Stimulated activated naive CD8-positive, alpha-beta T cell treated with anti-CD3 and anti-CD28 coated beads, Interleukin-15, Interleukin-2, amounts not matched to agents 100 U/mL and 50 U/mL, for 24 hours (primary cell): ENCODE measurements at regions not wholly inside any gene's neighbourhood (a gene's known extent, or its start where the extent isn't known, plus 50 kb on each side); places are given as distances from the start of the nearest gene placed in this dataset.
"Not testable (repeated sequence)": the region's sequence is repeated elsewhere in the genome, so short reads cannot be mapped to it uniquely, and the experiment has no call there.

ENCODE experiments used
- ATAC-seq: fragments of 150-1000 bp; cut with Tn5 transposase; one replicate; pipeline ENCODE4 v1.10.0; 2021
- DNase-seq: peaks from one replicate; pipeline ENCODE4 v3.0.0; 2021

DNA sequence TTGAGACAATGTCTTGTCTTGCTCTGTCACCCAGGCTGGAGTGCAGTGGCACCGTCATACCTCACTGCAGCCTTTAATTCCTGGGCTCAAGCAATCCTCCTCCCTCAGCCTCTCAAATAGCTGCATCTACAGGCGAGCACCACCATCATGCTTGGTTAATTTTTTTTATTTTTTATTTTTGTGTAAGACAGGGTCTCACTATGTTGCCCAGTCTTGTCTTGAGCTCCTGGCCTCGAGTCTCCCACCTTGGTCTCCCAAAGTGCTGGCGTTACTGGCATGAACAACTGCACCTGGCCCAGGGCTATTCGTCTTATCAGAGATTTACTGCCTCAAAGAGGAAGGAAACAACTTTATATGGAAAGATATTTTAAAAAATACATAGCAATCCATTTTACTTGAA is 102.8 kb upstream of the NUPR2 start:
- DNase-seq, result no peak
- ATAC-seq, result no peak

DNA sequence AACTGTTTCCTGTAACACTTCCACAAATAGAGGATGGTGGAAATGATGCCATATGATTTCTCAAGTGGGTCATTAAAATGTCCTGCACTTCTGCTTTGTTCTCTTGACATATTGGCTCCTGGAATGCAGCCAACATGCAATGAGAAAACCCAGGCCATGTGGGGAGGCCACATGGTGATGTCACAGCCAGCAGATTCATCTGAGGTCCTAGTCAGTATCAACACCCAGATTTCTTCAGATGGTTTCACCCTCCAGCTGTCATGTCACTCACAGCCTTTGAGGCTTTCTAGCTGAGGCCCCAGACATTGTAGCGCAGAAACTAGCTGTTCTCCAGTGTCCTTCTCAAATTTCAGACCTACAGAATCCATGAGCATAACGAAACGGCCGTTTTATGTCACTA is 102.3 kb upstream of the NUPR2 start:
- DNase-seq (no peak), ATAC-seq (no peak)

- DNase-seq (no peak), ATAC-seq (no peak)
These were observed 97.4 kb upstream of the NUPR2 start for GRCh38 chr7:56213574-56213973.

- DNase-seq, result no peak
- ATAC-seq, result no peak
These were observed 90.2 kb upstream of the NUPR2 start for GRCh38 chr7:56206420-56206819.

DNA sequence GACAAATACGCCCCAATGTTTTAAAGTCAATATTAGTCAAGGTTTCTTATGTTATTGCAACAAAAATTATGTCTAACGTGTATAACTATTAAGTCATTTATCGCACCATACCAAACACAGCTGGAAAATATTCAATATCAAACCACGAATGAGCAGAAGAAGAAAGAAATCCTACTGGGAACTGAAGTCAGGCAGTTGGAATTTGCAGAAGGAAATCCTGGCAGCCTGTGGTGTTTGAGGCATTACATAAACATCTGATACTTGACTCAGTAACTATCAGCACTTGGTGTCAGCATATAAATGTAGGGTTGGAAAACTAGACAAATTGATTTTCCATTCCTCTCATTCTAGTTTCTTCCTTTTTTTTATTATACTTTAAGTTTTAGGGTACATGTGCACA is 83.4 kb upstream of the NUPR2 start:
- no peak for ATAC-seq

DNA sequence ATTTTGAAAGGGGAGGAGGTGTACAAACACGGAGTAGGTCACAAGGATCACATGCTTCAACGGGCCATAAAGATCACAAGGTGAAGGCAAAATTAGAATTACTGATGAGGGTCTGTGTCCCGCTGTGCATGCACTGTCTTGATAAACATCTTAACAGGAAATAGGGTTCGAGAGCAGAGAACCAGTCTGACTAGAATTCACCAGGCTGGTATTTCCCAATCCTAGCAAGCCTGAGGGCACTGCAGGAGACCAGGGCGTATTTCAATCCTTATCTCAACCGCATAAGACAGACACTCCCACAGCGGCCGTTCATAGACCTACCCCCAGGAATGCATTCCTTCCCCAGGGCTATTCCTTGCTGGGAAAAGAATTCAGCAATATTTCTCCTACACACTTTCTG is 80.0 kb upstream of the NUPR2 start:
- not testable (repeated sequence) for DNase-seq, ATAC-seq

More for the DNA sequence above, 83.4 kb upstream of the NUPR2 start:
- DNase-seq, result no peak

DNA sequence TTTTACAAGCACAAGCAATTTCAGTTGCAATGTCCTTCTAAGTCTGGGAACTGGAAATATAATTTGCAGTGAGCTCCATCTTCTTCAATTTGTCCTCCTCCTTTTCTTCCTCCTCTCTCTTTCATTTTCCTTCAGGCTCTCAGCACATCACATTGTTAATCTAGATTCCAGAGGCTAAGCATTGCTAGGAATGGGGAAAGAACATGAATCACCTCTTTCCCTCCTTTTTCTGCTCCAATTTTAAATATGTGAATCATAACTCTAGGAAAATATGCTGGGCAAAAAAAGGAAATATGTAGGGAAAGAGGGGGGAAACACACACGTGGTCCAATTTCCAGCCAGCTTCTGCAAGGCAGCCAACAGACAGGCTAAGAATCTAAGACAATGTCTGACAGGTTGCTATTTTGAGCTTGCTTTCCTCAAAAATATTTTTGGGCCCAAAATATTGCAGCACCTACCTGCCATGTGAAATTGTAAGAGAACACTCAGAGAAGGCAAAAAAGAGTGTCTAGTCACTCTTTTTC is 72.7 kb upstream of the NUPR2 start:
- ATAC-seq (no peak), DNase-seq (no peak)

GRCh38 chr7:56188376-56188775 is 72.2 kb upstream of the NUPR2 start:
- no peak for DNase-seq
- ATAC-seq, result no peak

DNA sequence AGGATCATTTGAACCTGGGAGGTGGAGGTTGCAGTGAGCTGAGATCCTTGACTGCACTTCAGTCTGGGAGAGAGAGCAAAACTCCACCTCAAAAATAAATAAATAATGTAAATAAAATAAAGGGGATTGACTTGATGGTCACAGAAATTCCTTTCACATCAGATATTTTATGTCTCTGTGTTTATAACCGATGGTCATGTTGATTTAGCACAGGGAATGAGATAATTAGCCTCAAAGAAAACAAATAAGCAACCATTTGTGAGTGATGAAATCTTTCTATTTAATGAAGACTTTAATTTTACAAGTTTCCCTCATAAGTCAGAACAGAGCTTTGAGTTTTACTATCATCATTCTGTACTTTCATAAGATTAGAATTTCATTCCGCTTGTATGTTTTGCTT is 64.8 kb upstream of the NUPR2 start:
- no peak for ATAC-seq
- no peak for DNase-seq

DNA sequence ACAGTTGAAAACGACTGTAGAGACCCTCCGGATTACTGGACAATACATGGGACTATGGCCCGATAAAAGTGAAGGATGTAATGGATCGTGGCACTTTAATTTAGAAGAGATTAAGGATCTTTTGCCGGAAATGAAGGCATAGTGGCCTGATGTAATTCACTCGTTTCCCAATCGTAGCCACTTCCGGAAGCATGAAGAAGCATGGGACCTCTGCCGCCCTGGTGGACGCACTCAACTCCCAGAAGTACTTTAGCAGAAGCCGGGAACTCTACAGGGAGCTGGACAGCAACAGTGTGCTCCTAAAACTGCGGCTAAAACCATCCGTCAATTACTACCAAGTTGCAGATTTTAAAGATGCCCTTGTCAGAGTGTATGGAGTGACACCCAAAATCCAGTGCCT is 59.6 kb upstream of the NUPR2 start:
- ATAC-seq, result no peak
- no peak for DNase-seq

- no peak for ATAC-seq
- DNase-seq, result no peak
These were observed 58.9 kb upstream of the NUPR2 start for GRCh38 chr7:56174875-56175760.

DNA sequence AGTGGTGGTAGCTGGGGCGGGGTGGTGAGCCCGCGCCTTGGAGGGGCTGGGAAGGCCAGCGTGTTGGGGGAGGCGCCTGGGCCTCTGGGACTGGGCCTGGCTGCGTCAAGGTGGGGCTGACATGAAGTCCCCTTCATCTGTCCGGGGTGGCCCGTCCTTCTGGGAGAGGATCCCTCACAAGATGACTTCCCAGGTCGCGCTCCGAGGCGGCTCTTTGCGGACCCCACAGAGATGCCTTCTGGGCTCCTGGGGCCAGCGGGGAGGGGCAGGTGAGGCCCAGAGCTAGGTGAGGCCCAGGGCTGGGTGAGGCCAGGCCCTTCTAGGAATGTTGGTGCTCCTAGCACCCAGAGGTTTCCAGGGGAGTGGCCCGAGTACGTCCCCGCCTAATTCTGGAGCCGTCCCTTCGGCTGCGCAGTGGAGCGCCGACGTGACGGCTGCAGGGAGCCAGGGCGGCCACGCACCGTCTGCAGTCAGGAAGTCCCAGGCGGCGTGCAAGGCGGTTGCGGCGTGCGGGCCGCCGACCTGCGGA is 58.2 kb upstream of the NUPR2 start:
- DNase-seq, result no peak
- ATAC-seq, result no peak
